Lower lobe of right lung (tissue), 2 donors: ENCODE measurements at regions not wholly inside any gene's neighbourhood (a gene's known extent, or its start where the extent isn't known, plus 50 kb on each side); places are given as distances from the start of the nearest gene placed in this dataset.

Experiments
- ATAC-seq, 2 donors: fragments of 200-7000 bp; cut with Tn5 transposase; one replicate each; pipeline ENCODE4 v1.9.1; 2020 to 2022; ENCODE audit warnings: mild to moderate bottlenecking in 2 of 2, moderate library complexity in 2 of 2
- DNase-seq: peaks from one replicate; pipeline ENCODE4 v3.0.0-alpha.2; 2020
- H3K27ac ChIP-seq: fragments of 200-600 bp; one replicate; pipeline ENCODE4 v1.8.0; 2022
- H3K27me3 ChIP-seq: fragments of 200-600 bp; one replicate; pipeline ENCODE4 v1.8.0; 2022; ENCODE audit warnings: low read depth
- H3K36me3 ChIP-seq: fragments of 200-600 bp; one replicate; pipeline ENCODE4 v1.8.0; 2022; ENCODE audit warnings: mild to moderate bottlenecking
- H3K4me1 ChIP-seq: fragments of 200-600 bp; one replicate; pipeline ENCODE4 v1.8.0; 2022
- H3K4me3 ChIP-seq: fragments of 200-600 bp; one replicate; pipeline ENCODE4 v1.8.0; 2022; ENCODE audit warnings: mild to moderate bottlenecking
- H3K9me3 ChIP-seq: fragments of 200-600 bp; one replicate; pipeline ENCODE4 v1.8.0; 2022
- intact Hi-C: fragments of 100-400 bp; cut with DNase I; formaldehyde crosslinking; loops from one replicate; pipeline ENCODE4 v1.11.0; 2022
- TF ChIP-seq, protein P1 (sequence below): fragments of 200-600 bp; IDR thresholded peaks from one replicate; pipeline ENCODE4 v1.8.0; 2022; ENCODE audit warnings: antibody characterized with exemption, mild to moderate bottlenecking
- donor health status: DM: no; HTN: yes; CAD: no; lungs with severe emphysema.

DNA sequence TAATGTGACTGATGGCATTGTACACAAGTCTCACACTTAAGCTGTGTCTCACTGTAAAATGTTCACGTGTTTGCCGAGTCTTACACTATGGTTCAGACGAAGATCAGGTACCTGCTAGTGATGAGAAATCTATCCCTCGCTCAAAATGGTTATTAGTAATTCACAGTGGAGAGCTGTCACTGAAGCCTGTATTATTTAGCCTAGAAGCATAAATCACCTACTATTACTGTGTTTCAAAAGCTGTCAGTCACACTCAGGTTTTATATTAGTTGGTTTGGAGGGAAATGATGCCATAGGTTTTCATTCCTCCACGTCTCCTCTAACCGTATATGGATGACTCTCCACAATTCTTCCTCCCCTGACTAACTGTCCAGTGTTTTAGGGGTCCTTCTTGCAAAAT is 292.4 kb upstream of the ZEB2 start:
- H3K4me1 ChIP-seq: no peaks in the 10 kb centered on the region
- H3K9me3 ChIP-seq: no peaks in the 10 kb centered on the region
- DNase-seq: no peak
- TF ChIP-seq, protein P1, sequence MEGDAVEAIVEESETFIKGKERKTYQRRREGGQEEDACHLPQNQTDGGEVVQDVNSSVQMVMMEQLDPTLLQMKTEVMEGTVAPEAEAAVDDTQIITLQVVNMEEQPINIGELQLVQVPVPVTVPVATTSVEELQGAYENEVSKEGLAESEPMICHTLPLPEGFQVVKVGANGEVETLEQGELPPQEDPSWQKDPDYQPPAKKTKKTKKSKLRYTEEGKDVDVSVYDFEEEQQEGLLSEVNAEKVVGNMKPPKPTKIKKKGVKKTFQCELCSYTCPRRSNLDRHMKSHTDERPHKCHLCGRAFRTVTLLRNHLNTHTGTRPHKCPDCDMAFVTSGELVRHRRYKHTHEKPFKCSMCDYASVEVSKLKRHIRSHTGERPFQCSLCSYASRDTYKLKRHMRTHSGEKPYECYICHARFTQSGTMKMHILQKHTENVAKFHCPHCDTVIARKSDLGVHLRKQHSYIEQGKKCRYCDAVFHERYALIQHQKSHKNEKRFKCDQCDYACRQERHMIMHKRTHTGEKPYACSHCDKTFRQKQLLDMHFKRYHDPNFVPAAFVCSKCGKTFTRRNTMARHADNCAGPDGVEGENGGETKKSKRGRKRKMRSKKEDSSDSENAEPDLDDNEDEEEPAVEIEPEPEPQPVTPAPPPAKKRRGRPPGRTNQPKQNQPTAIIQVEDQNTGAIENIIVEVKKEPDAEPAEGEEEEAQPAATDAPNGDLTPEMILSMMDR: no peak
- H3K27ac ChIP-seq: no peak overlapping the region
- no peak overlapping the region for H3K4me3 ChIP-seq
- intact Hi-C loops: no loop called here
- no peaks in the 10 kb centered on the region for H3K27me3 ChIP-seq
- H3K36me3 ChIP-seq: no peaks in the 10 kb centered on the region
- ATAC-seq: no peak

DNA sequence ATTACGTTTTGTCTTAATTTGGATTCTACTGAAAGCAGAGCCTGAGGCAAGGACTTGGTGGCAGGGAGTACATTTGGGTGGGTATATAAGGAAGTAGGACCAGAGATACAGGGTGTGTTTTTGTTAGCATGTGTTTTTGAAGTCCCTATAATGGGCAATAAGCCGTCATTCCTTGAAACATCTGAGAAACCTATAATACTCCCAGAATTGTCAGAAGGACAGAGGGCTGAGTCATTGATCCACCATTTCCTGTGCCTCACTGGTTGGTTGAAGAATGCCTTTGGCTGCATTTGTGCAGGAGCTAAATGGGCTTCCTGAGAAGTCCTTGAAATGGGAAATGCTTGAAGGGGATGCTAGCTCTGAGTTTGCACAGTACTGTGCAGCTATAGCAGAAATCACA is 281.8 kb upstream of the ZEB2 start:
- DNase-seq (no peak), ATAC-seq (no peak)
- no peak overlapping the region for H3K27ac ChIP-seq
- no peaks in the 10 kb centered on the region for H3K4me1 ChIP-seq
- no peak overlapping the region for H3K4me3 ChIP-seq
- TF ChIP-seq, protein P1: no peak
- H3K27me3 ChIP-seq: no peaks in the 10 kb centered on the region
- no peaks in the 10 kb centered on the region for H3K36me3 ChIP-seq
- H3K9me3 ChIP-seq: no peaks in the 10 kb centered on the region
- intact Hi-C loops: no loop called here

DNA sequence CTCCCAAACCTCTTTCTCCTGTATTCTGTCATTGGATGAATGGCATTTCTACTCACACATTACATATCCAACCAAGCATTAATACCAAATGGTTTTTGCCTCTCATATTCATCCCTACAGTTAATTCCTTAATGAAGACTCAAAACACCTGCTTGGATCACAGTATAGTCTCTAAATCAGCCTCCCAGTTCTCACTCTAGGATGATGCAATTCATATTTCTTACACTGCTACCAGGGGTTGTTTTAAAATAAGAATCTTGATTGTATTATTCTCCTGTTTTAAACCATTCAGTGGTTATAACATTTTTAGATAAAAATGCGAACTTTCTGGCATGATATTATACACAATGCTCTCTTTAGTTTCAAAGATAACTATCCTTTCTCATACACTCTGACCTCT is 281.4 kb upstream of the ZEB2 start:
- TF ChIP-seq, protein P1: no peak

DNA sequence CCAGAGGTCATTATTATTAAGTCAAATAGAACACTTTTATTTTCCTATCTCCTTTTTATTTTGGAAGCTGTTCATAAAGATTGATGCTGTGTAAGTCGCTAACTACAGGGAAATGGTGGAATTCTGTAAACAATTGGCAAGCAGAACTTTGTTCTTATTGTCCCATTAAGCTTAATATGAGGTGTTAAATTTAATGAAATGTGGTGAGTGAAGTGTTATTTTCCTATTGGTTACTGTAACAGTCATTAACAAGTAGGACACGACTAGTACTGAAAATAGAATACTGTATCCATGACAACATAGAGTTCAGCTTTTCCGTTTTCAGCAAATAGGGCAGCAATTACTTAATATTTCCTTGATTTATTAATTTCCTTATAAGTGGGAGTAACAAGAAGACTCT is 279.1 kb upstream of the ZEB2 start:
- ATAC-seq: no peak

More for the DNA sequence above, 281.4 kb upstream of the ZEB2 start:
- Histone ChIP-seq H3K9me3 (no peaks in the 10 kb centered on the region), H3K4me3 (no peak overlapping the region), H3K27ac (no peak overlapping the region), H3K36me3 (no peaks in the 10 kb centered on the region), H3K27me3 (no peaks in the 10 kb centered on the region), H3K4me1 (no peaks in the 10 kb centered on the region)
- ATAC-seq: no peak
- no peak for DNase-seq
- intact Hi-C loops: no loop called here

DNA sequence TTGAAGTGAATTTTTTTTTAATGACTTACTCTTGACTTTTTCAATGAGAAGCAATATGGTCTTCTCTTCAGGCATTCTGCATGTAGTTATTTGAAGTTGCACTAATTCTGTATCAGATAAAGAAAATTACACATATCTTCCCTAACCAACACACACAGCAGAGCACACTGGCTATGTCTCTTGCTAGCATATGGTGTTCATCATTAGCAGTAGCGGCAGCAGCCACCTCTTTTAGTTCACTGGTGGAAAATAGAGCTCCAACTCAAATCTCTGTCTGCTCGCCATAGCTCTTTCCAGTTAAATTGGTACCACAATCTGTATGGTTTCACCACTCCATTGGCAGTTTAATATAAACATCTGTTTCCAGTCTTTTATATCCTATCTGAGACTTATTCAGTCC is 278.1 kb upstream of the ZEB2 start:
- no peaks in the 10 kb centered on the region for H3K36me3 ChIP-seq
- DNase-seq (no peak), ATAC-seq (no peak)

More for the DNA sequence above, 279.1 kb upstream of the ZEB2 start:
- no peaks in the 10 kb centered on the region for H3K36me3 ChIP-seq
- intact Hi-C loops: no loop called here
- H3K27ac ChIP-seq: no peak overlapping the region
- TF ChIP-seq, protein P1: no peak
- no peaks in the 10 kb centered on the region for H3K4me1 ChIP-seq
- H3K27me3 ChIP-seq: no peaks in the 10 kb centered on the region
- H3K4me3 ChIP-seq: no peak overlapping the region
- DNase-seq: no peak
- H3K9me3 ChIP-seq: no peaks in the 10 kb centered on the region

More for the DNA sequence above, 278.1 kb upstream of the ZEB2 start:
- intact Hi-C loops: no loop called here
- Histone ChIP-seq H3K27me3 (no peaks in the 10 kb centered on the region), H3K27ac (no peak overlapping the region), H3K9me3 (no peaks in the 10 kb centered on the region), H3K4me3 (no peak overlapping the region), H3K4me1 (no peaks in the 10 kb centered on the region)
- TF ChIP-seq, protein P1: no peak
